DND-41 (cell line): ENCODE measurements at regions not wholly inside any gene's neighbourhood (a gene's known extent, or its start where the extent isn't known, plus 50 kb on each side); places are given as distances from the start of the nearest gene placed in this dataset.

Source experiments
- CTCF ChIP-seq: IDR thresholded peaks from 2 replicates; pipeline ENCODE4 v1.5.1; 2012; ENCODE audit warnings: borderline replicate concordance, low read length, moderate library complexity, mild to moderate bottlenecking; ENCODE audit not compliant: poor library complexity, severe bottlenecking; ENCODE audit errors: extremely low read depth
- EZH2 ChIP-seq: IDR thresholded peaks from 3 replicates; pipeline ENCODE4 v1.6.1; 2012; ENCODE audit warnings: borderline replicate concordance, low read depth, mild to moderate bottlenecking, moderate library complexity, low read length, inconsistent platforms; ENCODE audit not compliant: severe bottlenecking

GRCh38 chr2:37529830-37530415, 141.5 kb downstream of the CDC42EP3 start:
- no peak for TF ChIP-seq CTCF
- TF ChIP-seq EZH2 = no peak
